Stimulated activated CD8-positive, alpha-beta memory T cell treated with anti-CD3 and anti-CD28 coated beads, Interleukin-7, amount 100 ng/mL, for 24 hours (primary cell): ENCODE measurements at regions not wholly inside any gene's neighbourhood (a gene's known extent, or its start where the extent isn't known, plus 50 kb on each side); places are given as distances from the start of the nearest gene placed in this dataset.
"Not testable (repeated sequence)": the region's sequence is repeated elsewhere in the genome, so short reads cannot be mapped to it uniquely, and the experiment has no call there.

ENCODE experiments used
- DNase-seq: peaks from one replicate; pipeline ENCODE4 v3.0.0-alpha.2; 2020; ENCODE audit warnings: low read depth

DNA sequence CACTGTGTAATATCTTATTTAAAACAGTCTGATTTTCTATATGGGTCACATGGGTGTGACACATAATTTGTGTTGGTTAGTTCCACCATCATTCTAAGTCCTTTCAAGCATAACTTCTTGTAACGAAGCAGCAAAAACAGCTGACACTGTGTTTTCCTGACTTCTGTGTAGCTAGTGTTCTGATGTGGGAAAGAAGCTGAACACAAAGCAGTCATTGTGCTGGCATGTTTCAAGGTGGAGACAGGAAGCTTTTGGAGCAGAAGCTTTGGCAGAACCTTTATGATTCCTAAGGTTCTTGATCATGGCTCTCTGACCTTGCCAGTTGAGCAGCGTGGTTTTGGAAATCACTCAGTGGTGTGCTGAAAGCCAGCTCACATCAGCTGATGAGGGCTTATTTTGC, 351.7 kb upstream of the MDGA2 start:
- DNase-seq: no peak

DNA sequence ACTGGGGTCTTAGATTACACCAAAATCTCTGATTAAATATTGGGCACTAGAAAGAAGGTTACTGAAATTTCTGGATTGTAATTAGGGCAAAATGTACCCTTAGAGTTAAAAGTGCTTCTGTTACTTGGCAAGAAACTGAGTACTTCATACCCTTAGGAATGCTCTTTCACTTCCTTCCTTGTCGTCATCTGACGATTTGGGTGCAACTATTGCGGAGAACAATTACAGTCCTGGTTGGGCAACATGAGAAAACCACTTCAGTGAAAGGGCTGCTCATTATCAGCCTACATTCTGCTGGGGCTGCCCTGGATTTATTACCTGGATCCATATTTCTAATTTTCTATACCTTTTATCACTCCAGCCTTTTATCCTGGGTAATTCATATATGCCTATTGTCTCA, 348.5 kb upstream of the MDGA2 start:
- no peak for DNase-seq

DNA sequence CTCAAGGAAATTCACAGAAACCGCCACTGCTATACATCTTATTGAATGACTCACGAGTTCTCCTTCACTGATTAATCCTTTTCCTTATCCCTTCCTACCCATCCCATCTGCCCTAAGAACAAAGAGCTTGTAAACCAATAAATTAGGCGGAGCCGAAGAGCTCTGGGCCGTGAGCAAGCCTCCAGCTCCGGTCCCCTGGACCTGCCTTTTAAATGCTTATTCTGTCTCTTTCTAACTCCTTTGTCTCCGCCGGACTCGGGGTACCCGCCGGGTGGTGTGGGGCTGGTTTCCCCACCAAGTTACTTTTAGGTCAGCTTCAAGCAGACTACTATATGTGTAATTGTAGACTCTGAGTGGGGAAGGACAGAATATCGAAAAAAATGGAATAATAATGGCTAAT, 336.1 kb upstream of the MDGA2 start:
- DNase-seq: not testable (repeated sequence)

DNA sequence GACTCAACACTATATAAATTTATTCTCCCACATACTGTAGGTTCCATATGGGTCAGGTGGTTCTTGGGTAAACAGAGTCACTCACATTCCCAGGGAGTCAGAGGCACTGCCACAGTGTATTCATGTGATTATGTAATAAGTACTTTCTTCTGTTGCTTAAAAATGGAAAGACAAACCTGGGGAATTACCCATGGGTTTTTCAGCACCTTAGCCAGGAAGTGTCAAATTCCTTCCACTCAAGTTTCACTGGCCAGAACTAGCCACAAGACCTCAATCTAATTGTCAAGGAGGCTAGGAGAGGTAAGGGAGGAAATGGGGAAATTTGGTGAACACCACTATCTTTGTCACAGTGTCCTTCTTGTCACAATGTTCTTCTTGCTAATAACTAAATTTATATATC, 333.2 kb upstream of the MDGA2 start:
- DNase-seq: no peak

DNA sequence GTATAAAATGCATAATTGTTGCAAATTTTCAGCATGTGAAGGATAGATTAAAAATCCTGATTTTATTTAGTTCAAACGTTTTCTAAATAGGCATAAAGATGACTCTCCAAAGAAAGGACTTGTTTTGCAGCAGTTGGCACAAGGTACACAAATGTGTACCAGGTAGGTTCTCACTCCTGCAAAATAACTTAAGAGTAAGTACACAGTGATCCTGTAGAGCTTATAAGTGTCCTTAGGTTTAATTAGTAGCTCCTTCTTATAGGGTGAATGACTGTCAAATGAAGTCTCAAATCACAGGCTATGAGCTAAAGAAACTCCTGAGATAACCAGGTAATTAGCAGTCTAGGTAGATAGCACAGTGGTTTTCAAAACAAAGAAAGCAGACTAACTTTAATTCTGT, 330.6 kb upstream of the MDGA2 start:
- no peak for DNase-seq

DNA sequence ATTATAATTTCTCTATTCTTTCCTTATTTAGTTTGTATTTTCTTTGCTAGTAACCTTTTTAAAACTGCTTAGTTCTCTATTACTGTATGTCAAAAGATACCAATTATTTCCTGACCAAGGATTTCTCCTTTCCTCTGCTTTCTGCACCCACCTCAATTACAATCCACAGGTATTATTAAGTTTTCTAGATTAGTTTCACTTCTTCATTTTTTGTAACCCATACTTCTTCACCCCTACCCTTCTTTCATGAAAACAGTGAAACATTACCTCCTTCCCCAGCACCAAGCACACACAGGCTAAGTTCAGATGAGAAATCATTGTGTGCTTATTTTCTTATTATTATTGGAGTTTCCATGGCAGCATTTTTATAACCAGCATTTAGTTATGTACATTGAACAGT, 318.5 kb upstream of the MDGA2 start:
- DNase-seq: no peak

DNA sequence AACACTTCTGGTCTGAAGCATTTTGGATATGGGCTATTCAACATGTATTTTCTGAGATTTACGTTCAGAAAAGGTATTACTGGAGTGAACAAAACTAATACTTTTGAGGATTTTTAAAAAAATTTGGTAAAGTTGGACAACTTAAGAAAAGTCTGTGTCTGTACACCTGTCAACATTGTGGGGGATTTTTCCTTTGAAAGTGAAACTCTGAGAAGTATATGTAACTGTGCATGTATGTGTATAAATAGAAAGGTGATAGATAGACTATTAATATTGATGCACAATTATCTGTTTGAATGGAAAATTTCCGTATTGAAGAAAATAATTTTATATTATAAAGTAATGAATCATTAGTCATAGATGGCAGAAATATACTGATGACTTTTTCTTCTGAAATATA, 312.8 kb upstream of the MDGA2 start:
- no peak for DNase-seq

DNA sequence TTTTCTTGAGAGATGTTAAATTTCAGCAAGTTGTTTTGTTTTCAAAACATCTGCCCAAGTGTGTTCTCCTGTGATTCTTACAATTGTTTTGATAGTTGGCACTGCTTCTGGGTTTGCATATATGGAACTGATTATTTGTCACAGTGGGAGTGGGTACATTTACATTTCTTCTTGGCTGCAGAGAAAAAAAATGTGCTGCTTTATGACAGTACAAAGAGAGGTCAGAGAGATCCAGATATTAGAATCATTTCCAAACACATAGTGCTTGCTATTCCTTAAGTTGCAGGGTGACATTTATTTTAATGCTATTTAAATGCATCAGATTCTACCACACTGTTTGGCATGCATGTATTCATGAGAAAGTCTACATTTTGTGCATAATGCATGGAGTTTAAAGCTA, 303.5 kb upstream of the MDGA2 start:
- no peak for DNase-seq

DNA sequence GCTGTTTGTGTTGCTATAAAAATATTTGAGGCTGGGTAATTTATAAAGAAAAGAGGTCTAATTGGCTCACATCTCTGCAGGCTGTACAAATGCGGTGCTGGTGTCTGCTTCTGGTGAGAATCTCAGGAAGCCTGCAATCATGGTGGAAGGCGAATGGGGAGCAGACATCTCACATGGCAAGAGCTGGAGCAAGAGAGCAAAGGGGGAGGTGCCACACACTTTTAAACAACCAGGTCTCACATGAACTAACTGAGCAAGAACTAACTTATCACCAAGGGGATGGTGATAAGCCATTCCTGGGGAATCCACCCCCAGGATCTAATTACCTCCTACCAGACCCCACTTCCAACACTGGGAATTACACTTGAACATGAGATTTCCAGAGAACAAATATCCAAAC, 300.7 kb upstream of the MDGA2 start:
- no peak for DNase-seq

DNA sequence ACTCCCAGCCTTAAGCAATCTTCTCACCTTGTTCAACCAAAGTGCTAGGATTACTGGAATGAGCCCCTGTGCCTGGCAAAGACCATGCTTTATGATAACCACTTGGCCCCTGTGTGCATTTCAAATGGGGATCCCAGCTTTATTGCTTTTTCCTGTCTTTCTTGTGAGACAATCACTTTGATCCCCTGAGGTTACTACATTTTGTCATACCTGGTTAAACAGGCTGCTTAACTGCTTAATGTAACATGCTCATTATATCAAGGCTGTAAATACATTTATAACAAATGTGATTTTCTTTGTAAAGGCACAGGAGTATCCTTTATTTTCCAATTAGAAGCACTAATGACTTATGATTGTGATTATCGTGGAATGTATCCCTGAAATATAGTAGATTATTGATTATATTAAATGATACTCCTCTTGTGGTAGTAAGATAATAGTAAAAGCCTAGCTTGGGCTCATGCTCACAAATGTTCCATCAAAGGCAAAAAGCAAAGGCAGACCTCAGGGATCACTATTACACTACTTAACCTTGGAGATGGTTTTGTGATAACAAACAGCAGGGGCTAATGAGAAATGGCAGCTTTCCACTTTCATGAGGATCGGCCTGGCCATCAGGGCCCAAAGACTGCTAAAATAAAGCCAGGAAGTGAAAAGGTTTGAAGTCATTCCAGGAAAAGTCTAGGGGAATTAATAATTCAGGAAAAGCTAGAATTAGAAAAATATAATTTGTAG, 290.8 kb upstream of the MDGA2 start:
- no peak for DNase-seq

DNA sequence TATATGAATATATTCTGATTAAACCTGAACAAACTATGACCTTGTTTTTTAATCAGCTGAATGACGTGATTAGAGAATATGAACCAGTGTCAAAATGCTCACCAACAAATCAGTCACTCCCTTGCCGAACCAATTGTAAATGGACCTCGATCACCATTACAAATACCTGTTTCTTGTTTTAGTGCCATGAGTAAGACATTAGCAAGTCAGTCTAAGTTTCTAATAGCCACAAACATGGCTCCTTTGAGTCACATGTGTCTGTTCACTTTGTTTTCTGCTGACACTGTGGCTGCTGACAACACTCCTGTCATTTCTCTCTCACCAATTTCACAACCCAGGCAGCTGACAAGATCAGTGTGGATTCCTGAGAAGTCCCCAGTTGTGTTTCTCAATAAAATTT, 286.2 kb upstream of the MDGA2 start:
- DNase-seq: no peak

DNA sequence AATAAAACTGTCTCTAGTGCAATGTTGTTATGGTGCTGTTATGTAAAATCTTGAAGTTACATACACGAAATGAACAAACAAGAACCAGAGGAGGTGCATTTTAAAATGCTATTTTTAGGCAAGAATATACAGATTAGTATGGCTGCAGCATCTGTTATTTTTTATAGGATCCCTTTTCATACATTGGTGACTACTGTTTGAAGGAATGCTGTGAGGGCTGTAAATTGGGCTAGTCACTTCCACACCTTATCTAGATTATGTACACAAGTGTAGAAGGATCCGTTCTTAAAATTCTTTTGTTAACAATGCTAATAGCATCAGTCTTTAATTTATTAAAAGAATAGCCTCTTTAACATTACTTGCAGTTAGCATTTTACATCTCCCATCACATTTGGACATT, 284.3 kb upstream of the MDGA2 start:
- no peak for DNase-seq

DNA sequence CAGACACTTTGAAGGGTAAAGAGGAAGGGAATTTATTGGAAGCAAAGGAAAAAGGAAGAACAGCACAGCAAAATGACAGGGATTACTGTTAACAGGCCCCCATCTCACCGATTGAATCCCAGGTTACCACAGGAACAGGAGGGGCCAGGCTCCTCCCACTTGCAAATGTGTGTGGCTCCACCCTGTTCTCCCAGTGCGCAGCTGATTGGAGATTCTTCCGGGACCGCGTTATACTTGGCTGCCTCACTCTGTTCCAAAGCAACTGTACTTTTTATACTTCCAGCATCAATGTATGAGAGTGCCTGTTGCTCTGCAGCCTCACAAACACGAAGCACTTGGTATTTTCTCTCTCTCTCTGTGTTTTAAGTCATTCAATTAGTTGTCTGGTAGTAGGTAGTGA, 273.6 kb upstream of the MDGA2 start:
- DNase-seq: no peak

DNA sequence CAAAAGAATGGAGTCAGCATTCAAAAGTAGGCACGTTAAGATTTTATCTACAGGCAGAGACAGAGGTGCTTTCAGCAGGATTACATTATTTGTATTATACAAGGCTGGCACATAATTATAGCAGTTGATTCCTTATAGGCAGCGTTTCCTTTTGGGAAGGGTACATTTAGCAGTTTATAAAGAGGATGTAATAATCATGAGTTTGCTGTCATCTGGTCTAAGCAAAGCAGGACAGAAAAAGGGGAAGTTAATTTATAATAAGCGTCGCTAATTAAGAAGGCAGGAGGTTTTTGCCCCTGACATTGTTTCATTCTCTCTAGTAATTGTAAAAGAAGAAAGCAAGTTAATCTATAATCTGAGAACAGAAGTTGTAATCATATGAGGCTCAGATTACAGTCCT, 259.9 kb upstream of the MDGA2 start:
- DNase-seq: no peak

DNA sequence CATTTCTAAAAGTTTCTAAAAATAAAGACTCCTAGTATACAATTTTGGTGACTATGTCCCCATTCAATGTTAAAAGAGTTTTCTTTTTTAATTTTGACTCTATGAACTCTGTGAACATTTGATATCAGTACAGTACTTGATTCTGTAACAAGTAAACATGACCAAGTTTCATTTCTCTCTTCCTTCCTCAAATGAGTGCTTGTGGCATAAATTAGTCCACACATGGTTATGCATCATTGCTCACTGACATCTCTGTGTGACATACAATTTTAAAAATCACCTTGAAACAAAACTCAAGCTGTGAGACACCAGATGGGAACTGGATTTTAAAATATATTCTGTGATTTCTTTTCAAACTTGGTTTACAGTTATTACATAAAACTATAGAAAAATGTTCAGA, 253.9 kb upstream of the MDGA2 start:
- no peak for DNase-seq

DNA sequence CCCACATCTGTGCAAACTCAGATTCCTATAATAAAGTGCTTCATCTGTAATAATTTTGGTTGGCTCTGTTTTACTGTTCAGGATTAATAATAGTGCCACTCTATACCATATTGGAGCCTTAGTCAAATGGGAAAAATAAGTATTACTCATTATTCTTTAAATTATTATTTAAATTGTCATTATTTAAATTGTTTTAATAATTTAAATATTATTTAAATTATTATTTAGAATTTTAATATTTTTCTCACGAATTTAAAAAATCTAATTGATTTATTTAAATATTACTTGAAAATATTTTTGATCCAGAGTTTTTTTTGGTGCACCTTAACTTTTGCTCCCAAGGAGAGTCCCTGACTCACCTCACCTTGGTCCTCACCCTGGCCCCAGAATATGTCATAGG, 245.7 kb upstream of the MDGA2 start:
- no peak for DNase-seq

DNA sequence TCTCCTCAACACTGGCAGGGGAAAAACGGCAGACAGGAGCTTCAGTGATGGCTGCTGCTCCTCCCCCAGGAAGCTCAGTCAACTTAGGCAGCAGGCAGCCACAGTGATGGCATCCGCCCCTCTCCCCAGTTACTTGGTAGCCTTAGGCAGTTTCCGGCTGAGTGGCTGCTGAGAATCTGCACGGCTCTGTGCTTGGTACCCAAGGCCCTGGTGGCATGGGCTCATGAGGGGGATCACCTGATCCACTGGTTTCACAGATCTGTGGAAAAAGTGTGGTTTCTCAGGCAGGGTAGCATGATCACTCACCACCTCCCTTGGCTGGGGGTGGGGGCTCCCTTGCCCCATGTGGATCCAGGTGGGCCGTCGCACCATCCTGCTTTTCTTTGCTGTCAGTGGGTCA, 244.6 kb upstream of the MDGA2 start:
- DNase-seq: no peak

DNA sequence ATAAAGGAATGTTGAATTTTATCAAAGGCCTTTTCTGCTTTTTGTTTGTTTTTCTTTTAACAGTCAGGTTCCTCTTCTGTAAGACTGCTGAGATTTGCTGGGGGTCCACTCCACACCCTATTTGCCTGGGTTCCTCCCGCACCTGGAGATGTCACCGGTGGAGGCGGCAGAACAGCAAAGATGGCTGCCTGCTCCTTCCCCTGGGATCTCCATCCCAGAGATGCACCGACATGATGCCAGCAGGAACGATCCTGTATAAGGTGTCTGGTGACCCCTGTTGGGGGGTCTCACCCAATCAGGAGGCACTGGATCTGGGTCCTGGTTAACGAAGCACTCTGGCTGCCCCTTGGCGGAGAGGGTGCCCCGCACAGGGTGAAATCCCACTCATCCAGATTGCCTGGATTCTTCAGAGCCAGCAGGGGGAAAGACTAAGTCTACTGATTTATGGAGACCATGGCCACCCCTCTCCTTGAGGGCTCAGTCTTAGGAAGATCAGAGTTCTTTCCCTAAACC, 244.0 kb upstream of the MDGA2 start:
- no peak for DNase-seq

DNA sequence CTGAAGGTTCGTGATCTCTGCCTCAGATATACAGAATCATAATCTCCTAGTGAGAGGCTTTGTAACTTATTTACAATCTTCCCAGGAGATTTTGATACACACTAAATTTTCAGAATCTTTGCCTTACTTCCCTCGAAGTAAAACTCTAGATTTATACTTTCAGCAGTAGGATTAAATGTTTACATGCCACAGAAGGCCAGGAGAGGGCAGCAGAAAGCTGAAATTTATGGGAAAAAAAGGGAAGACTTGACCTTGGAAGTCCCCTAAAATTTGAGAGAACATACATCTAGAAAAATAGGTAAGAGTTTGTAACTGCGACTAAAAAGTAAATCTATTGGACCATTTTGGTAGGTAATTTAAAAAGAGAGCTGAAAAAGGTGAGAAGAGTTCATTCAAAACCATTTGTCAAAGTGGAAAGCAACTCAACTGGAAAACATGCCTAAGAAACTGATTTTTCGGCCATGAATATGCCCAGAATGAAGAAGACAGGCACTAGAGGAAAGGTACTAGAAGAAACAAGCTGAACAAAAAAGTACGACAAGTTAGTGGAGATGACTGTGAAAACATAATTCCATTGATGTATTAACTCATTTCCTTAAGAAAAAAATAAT, 242.0 kb upstream of the MDGA2 start:
- DNase-seq: no peak

DNA sequence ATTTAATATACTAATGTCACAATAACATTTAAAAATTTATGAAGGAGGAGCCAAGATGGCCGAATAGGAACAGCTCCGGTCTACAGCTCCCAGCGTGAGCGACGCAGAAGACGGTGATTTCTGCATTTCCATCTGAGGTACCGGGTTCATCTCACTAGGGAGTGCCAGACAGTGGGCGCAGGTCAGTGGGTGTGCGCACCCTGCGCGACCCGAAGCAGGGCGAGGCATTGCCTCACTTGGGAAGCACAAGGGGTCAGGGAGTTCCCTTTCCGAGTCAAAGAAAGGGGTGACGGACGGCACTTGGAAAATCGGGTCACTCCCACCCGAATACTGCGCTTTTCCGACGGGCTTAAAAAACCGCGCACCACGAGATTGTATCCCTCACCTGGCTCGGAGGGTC, 225.7 kb upstream of the MDGA2 start:
- not testable (repeated sequence) for DNase-seq

DNA sequence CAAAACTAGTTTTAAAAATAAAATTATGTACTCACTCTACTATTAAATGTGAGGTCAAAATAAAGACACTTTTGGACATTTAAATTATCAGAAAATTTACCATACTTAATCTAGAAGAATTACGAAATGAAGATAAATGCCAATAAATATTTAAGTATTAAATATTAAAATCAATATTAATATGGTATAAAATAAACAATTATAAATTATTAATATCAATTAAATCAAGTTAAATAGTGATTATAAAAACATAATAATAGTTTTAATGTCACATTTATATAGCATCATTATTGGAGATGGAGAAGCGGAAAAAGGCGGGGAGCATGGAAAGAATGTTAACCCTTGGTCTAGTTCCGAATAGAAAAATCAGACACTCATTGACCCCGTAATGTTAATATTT, 224.3 kb upstream of the MDGA2 start:
- no peak for DNase-seq

DNA sequence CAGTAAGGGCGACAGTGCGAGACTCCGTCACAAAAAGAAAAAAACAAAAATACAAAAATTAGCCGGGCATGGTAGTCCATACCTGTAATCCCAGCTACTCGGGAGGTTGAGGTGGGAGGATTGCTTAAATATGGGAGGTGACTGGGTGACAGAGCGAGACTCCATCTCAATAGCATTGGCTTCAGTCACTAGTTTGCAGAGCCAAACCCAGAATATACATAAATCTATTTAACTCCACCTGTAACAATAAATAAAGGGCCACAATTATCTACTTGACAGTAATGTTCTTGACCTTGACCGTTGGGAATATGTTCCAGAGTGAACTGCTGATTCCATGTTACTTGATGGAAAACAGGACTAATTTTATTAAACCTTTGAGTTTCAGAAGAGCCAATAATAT, 198.9 kb upstream of the MDGA2 start:
- DNase-seq: no peak

DNA sequence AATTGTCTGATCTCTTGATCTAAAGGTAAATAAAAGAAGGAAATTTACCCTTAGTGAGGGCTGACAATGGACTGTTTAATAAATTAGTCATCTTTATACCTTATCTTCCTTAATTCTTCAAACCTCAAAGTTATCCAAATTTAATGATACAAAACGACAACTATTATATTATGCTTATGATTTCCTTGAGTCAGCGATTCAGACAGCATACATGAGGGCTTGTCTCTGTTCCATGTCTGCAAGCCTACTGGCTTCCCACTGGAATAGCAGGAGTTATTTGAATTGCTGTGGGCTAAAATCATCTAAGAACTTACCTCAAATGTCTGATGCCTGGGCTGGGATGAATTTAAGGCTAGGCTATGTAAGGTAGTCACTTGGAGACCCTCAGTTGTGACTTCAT, 197.2 kb upstream of the MDGA2 start:
- no peak for DNase-seq

DNA sequence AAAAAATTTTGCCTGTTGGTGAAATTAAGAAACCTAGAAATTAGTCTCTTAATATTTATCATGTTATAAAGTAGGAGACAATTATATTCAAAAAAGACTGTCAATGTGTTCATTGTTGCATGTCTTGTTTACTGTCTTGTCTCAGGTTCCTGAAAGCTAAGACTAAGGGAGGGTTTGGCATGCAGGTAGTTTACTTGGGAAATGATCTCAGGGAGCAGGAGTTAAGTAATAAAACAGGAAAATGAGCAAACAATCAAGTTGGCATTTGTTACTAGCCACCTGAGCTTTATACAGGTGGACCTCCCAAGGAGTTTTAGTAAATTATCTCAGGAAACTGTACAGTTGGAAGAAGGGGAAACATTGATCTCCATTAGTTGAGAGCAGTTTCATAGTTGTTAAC, 188.0 kb upstream of the MDGA2 start:
- no peak for DNase-seq
